ENCODE measurements at regions not wholly inside any gene's neighbourhood (a gene's known extent, or its start where the extent isn't known, plus 50 kb on each side); places are given as distances from the start of the nearest gene placed in this dataset.

DNA sequence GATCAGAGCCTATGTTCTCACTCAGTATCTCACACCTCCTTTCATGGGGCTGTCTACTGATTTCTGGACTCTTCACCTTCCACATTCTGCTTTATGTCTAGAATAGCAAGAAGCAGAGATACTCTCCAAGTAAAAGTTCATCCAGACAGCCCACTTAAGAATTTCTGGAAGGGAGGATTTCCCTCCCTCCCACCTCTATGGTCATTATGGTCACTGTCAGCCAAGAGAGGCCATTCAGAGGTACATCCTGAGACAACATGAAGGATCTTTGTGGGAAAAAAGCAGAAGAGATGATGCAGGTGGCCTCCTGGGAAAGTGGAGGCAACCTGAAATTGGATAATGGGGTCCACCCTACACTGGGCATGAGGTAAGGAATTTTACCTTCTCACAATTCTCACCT lies 179.5 kb upstream of the ZNF462 start:
- in situ Hi-C loops (cut with HindIII; ENCODE audit: low sequenced_read_pairs) = no loop called here

DNA sequence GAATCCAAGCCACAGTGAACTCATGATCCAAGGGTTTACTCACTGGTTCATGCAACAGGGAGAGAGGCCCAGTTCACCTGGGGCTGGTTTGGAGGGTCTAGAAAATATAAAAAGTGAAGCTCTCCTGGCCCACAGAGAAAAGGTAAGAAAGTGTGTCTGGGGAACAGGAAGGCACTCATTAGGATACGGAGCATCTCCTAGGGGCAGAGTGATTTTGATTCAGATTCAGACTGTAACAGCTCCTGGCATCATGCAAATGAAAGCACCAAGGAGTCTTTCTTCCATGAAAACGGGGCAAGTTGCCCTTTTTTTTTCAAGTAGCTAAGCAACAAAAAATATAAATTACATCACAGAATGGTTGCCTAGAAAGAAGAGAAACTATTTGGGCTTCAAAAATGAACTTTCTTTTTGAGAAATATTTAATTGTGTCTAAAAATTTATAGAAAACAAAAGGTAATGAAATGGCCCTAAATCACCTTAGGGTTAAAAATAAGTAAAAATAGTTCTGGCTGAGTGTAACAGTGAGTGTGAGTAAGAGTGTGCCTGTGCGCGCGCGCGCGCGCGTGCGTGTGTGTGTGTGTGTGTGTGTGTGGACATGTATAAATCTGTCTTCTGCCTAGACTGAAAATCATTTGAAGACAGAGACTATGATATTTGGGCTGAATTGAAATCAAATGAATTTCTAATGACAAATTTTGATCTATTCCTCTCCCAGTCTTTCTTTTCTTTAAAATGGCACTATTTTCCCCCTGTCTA lies 177.8 kb upstream of the ZNF462 start:
- in situ Hi-C loops (cut with HindIII; ENCODE audit: low sequenced_read_pairs) = no loop called here

DNA sequence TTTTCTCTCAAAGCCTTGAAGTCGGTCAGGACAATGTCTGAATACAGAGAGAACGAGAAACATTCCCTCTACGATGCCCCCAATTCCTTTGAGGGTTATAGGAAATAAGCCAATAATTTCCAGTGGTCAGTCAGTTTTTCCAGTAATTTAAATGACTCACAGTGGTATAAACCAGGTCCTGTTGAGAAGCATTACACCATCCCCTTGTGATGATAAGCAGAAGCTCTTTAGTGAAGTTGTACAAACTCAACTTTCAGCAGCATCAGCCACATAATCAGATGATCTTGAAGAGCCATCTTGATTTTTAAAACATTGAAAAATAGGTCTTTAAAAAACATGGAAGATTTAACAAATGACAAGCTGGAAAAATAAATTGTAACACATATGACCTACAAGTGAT lies 173.9 kb upstream of the ZNF462 start:
- in situ Hi-C loops (cut with HindIII; ENCODE audit: low sequenced_read_pairs) = no loop called here

DNA sequence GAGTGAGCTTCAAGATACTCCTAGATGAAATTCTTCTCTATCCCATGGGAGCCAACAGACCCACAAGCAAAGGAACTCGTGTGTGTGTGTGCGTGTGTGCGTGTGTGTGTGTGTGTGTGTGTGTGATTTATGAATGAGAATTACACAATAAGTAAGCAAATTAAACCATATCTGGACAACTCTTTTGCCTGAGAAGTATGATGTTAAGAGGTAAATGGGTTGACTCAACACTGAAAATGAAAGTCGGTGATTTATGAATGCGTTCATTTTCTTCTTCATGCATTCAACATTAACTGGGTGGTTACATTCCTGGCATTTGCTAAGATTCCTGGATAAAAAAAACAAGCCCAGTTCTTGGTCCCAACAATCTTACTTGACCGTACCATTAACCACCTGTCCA lies 171.3 kb upstream of the ZNF462 start:
- in situ Hi-C loops (cut with HindIII; ENCODE audit: low sequenced_read_pairs) = no loop called here

DNA sequence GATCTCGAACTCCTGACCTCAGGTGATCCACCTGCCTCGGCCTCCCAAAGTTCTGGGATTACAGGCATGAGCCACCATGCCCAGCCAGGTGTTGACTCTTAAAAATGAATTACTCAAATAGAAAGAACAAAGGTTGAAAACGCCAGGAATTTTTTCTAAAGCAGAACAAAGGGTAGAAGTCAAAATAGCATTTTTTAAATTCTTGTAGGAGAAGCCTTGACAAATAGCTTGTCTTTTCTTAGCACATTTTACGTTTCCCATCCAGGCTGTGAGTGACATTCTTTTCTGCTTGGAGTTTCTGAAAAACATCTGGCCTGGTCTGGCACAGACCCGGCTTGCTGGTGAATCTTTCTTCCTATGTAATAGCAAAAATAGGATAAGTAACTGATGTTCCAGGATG lies 169.4 kb upstream of the ZNF462 start:
- in situ Hi-C loops (cut with HindIII; ENCODE audit: low sequenced_read_pairs) = no loop called here

DNA sequence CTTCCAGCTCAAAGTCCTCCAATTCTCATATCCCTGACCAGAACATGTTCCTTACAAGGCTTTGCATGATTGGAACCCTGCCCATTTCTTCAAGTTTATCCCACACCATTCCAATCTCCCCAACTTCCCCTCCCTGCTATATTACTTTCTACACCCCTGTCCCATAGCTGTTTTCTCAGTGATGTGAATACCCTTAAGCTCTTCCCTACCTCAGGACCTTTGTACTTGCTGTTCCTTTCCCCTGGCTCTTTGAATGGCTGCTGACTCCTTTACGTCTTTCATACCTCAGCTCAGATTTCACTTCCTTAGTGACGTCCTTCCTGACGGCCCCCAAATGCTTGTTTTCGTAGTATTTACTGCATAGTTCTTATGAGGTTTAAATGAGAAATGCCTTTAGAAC lies 166.2 kb upstream of the ZNF462 start:
- in situ Hi-C loops (cut with HindIII; ENCODE audit: low sequenced_read_pairs) = no loop called here

DNA sequence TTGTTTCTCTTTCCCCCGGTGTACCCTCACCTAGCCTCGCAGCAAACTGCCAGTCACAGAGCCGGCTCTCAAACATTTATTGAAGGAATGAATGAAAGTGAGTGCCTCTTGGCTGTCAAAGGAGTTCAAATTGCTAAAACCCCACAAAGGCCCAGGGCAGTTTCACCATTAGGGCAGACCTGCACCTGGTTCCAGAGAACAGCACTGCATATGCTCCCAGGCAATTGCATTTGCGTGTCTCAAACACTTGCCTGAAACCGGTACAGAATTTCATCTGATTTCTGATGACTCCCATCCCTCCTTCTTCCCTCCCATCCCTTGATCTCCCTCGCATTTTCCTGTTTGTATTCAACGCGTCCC lies 165.6 kb upstream of the ZNF462 start:
- in situ Hi-C loops (cut with HindIII; ENCODE audit: low sequenced_read_pairs) = no loop called here

DNA sequence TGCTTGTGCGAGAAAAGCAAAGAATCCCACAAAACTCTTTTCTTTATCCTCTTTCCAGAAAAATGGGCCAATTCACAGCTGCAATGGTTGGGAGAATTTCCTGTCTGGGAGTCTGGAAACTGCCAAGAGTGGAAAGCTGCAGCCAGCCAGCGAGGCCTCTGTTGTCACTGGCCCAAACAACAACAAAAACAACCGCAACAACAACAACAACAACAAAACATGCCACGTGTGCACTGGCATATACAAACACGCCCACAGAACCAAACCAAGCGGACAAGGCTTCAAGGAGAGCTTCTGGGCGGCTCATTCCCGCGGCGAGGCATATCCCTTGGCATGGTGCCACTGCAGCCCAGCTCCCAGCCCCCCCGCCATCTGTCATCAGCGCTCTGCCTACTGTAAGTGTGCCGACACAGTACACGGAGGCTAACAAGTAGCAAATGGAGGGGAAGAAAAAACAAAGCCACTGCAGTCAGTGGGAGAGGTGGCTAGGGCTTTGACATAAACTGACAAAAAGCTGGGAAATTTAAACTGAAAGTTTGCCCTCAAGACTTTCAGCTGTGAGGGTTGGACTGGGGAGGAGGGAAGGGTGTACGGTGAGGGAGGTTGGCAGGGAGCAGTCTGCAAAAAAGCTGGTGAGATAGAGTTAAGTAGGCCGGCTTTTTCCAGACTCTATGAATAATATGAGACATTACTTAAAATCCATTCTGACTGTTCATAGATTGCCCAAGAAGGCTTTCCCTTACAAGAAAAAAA lies 165.0 kb upstream of the ZNF462 start:
- in situ Hi-C loops (cut with HindIII; ENCODE audit: low sequenced_read_pairs) = no loop called here

DNA sequence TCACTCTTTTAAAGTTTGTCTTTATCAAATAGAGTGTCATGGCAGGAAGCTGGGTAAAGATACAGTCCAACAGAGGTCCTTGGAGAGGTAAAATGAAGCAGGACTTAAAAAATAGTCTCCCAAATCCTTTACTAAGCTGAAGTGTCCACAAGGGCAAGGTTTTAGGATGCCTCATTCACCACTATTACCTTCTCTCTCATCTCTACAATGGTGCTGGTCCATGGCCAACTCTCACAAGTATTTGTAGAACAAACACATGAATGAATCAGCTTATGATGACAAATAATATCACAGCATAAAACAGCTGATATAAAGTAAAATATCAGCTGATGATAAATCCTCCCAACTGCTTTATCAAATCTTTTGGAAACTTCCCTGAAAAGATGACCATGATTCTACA lies 162.3 kb upstream of the ZNF462 start:
- in situ Hi-C loops (cut with HindIII; ENCODE audit: low sequenced_read_pairs) = no loop called here

DNA sequence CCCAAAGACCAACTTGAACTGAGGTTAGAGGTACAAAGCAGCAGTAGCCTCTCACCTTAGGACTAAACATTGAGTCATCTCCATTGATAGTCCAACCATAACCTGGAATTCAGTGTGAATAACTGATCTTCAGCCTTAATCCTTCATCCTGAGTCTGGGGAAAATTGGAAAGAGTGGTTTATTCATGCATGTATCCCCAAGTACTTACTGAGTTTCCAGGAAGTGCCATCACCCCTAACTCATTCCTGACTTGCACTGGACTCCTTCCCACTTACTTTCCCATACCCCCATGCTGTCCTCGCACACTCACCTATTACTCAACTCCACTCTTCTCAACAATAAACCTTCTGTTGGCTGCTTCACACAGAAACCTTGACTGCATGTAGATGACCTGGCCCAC lies 161.4 kb upstream of the ZNF462 start:
- in situ Hi-C loops (cut with HindIII; ENCODE audit: low sequenced_read_pairs) = no loop called here

DNA sequence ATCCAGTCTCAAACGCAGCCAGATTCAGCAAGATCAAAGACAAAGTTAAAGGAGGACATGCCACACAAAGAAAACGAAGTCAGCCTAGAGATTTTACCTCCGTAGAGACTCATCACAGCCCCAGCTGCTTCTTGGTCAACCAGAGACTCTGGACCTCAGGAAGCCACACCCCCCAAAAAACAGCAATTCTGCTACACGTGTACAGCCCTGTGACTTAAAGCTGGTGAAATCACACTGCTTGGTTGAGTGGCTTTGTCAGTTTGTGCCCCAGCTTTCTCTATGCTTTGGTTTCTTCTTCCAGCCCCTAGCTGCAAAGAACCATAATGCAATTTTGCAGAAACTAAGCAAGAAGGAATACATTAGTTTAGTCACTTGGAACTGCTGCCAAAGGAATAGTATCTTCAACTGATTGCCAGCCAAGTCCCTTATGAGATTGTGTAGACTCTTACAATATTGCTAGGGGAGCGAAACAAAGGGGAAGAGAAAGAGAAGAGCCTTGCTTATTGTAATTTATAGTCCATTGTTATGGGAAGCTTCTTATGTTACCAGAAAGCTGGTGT lies 158.8 kb upstream of the ZNF462 start:
- in situ Hi-C loops (cut with HindIII; ENCODE audit: low sequenced_read_pairs) = no loop called here

DNA sequence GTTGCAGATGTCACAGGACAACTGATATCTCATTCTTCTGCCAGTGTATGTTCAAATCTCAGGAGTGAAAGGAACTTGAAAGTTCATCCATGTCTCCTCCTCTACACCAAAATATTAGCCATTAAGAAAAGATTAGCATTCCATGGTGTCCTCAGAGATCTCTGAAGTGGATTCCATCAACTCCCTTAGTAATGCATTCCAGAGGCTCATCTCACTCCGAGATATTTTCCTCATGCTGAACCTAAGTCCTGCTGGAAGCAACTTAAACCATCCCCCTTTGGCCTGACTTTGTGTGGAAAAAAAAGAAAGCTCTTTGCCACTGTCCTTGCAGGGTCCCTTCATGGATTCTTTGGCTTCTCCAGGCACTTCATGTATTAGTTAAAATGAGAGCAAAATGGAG lies 155.7 kb upstream of the ZNF462 start:
- in situ Hi-C loops (cut with HindIII; ENCODE audit: low sequenced_read_pairs) = no loop called here

DNA sequence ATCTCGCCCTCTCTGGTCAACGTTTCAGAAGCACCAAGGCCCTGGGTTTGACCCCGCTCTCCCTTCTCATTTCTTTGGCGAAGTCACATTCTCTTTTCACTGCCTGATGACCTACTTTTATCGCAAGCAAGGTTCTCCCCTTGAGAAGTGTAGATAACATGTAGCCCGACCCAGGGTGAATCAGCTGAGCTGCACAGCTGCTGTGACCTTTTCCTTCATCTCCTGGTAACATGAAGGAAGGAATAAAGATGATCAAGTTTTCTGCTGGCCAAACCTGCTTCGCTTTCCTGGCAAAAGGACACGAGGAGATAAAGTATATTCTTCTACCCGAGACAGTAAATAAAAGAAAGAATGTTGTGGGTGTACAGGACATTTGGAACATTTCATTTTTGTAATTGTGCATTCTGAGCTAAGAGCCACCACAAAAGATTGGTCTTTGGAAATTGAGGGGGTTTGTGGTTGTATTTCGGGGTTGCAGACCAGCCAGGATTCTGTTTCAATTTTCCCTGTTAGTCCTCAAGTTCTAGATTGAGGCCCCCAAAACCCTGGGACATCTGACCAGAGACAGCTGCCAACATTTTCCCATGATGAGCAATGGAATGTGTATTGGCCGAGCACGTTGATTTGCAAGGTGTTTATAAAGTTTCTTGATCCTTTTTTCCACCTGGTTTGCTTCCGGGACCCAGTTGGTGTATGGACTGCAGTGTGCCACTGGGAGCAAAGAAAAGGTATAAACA lies 155.1 kb upstream of the ZNF462 start:
- in situ Hi-C loops (cut with HindIII; ENCODE audit: low sequenced_read_pairs) = no loop called here

DNA sequence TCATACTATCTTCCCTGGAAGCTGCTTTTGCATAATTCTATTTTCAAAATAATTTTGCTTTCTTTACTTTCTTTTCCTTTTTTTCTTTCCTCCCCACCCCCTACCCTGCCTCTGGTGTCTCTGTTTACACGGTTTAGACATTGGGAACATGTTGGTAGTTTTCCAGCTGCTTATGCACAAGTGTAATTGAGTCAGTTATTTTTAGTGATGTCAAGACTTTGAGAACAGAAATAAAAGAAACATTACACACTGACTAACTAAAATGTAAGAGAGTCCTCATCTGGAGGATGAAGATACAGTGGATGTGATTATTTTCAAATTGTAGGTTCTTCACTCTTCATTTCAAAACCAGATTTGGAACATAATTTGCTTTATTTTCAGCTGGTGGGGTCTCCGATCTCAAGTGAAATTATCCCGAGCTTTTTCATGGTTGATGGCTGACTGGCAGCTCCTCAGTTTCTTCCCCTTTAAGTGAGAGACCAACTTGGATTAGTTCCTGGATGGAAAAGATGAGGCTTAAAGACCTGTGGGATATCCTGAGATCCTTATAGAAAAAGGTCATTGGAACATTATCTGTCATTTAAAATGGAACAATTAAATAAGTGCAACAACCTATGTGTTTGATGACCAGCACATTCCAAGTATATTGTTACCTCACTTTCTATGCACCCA lies 154.4 kb upstream of the ZNF462 start:
- in situ Hi-C loops (cut with HindIII; ENCODE audit: low sequenced_read_pairs) = no loop called here

DNA sequence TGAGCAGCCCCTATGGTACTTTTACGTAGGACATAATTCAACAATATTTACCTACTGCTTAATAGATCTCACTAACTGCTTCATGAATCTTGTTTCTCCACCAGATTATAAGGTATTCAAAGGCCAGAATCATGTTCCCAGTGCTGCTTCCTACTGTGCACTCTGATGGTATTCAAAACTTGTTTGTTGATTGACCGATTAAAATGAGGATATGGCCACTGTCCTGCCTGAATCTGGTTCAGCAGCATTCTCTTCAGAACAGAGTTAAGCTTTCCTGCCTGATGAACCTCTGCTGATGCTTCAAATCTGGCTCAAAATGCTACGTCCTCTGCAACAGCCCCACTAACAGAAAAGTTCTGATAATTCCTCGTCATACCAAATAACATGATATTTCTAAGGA lies 150.7 kb upstream of the ZNF462 start:
- in situ Hi-C loops (cut with HindIII; ENCODE audit: low sequenced_read_pairs) = no loop called here

DNA sequence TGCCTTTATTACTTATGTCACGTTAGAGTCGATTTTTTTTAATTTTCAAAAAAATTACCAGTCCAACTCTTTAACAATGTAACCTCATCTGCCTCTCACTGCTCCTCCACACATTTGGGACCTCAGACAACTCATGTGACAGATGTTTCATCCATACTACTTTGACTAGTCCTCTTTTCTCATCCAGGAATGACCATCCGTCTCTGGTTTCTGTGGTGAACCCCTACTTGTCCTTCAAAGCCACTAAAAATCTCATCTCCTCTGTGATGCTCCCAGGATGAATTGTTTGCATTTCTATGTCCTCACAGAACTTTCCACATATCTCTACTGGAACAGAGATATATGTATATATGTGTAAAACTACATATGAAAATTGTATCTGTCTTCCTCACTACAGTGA lies 149.8 kb upstream of the ZNF462 start:
- in situ Hi-C loops (cut with HindIII; ENCODE audit: low sequenced_read_pairs) = no loop called here

DNA sequence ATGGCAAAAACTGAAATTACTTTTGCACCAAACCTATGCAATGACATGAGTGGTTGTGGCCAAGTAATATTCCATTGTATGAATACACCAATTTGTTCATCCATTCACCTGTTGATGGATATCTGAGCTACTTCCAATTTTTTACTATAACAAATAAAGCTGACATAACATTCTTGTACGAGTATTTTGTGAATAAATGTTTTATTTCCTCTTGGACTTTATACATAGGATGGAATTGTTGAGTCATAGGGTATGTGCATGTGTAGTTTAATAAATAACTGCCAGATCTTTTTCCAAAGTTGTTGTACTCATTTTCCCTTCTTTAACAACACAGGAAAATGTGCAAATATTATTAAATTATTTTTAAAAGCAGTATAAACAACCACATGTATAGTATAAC lies 146.1 kb upstream of the ZNF462 start:
- in situ Hi-C loops (cut with HindIII; ENCODE audit: low sequenced_read_pairs) = no loop called here

DNA sequence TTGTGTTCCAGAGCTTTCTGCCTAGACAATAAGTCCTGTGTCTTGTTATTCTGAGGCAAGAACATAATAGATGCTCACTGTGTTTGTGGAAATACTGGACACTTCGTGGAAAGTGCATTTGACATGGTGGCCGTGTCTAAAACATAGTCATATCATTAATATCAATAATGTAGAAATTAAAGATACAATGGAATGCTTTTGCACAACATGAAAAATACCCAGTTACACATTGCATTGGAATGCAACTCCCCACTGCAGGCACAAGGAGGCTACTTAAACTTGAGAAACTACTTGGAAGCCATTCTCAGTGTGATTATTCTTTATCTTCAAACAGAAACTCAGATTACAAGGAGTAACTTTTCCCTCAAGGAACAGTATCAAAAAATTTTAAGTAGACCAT lies 145.3 kb upstream of the ZNF462 start:
- in situ Hi-C loops (cut with HindIII; ENCODE audit: low sequenced_read_pairs) = no loop called here

DNA sequence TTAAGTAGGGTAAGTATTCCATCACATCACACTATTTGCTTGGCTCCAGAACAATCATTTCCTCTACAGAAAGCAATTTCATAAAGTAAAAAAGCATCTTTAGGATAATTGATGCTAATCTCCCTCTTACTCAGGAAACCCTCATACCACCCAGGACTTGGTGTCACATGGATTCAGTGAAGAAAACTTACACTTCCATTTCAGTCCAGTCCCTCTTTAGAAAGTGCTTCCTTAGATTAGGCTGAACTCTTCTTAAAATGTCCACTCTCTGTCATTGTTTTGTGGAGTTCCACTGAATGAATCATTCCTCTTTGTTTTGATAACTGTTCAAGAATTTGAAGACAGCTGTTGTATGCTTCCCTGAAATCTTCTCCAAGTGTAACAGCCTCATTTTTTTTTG lies 144.0 kb upstream of the ZNF462 start:
- in situ Hi-C loops (cut with HindIII; ENCODE audit: low sequenced_read_pairs) = no loop called here

DNA sequence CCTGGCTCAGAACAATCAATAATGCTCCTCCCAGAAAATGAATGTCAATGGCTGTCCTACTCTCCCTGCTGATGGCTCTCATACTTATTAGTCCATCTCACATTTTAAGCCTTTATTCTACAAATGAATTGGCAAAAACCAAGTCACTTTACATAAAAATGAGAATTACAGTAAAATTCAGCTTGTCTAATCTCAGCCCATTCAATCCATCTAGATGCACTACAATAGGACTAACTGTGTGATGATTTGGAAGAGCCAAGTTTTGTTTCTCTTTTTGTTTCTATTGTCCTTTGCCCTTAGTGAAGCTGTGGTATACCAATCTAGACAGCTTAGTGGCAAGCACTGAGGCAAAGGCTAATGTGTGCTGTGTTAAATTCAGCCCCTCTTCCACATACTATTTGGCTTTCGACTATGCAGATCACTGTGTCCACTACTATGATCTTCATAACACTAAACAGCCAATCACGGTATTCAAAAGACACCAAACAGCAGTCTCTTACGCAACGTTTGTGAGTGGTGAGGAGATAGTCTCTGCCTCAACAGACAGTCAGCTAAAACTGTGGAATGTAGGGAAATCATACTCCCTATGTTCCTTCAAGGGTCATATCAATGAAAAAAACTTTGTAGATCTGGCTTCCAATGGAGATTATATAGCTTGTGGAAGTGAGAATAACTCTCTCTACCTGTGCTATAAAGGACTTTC lies 140.8 kb upstream of the ZNF462 start:
- in situ Hi-C loops (cut with HindIII; ENCODE audit: low sequenced_read_pairs) = no loop called here

DNA sequence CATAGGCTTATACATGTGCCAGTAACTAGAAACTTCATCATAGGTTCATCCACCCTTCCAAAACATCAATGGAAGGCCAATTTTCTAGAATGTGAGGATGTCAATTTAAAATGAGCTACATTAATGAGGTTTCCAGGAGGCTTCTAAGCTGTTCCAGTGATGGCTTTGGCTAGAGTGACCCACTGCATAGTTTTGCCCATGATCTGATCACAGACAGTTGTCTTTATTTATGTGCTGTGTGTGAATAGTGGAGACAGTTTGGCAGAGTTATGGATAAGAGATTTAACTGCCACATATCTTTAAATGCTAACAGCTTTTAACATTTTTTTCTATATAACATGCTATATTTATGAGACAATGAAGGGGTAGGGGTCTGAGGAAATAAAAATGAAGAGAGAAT lies 139.0 kb upstream of the ZNF462 start:
- in situ Hi-C loops (cut with HindIII; ENCODE audit: low sequenced_read_pairs) = no loop called here
